Brain microvascular endothelial cell (primary cell): ENCODE measurements at regions not wholly inside any gene's neighbourhood (a gene's known extent, or its start where the extent isn't known, plus 50 kb on each side); places are given as distances from the start of the nearest gene placed in this dataset.

Experiments used
- DNase-seq: peaks from one replicate; pipeline ENCODE4 v3.0.0-alpha.2; 2020
- H3K27ac ChIP-seq: fragments of 250-450 bp; sonication (Bioruptor Pico); 2 replicates; pipeline ENCODE4 v1.5.1; 2020; ENCODE audit warnings: mild to moderate bottlenecking, moderate library complexity
- H3K27me3 ChIP-seq: fragments of 250-450 bp; sonication (Bioruptor Pico); replicated peaks from 2 replicates; pipeline ENCODE4 v1.5.1; 2020; ENCODE audit warnings: mild to moderate bottlenecking
- H3K36me3 ChIP-seq: fragments of 250-450 bp; sonication (Bioruptor Pico); replicated peaks from 2 replicates; pipeline ENCODE4 v1.5.1; 2020; ENCODE audit warnings: mild to moderate bottlenecking
- H3K4me3 ChIP-seq: 2 replicates; pipeline ENCODE4 v1.5.1; 2011; ENCODE audit warnings: low read depth, mild to moderate bottlenecking, control low read depth, low read length, moderate library complexity
- CTCF ChIP-seq: IDR thresholded peaks from 2 replicates; pipeline ENCODE4 v1.5.1; 2011; ENCODE audit warnings: low read depth, mild to moderate bottlenecking, moderate library complexity, low read length, control low read depth, inconsistent platforms; ENCODE audit errors: missing control alignments
- in situ Hi-C: cut with HindIII; loops from 2 replicates; pipeline ENCODE4 v1.10.0; 2017; ENCODE audit warnings: low sequenced_read_pairs, low pct_ligation_motif_present

- in situ Hi-C loops: no loop called here
- Histone ChIP-seq H3K36me3 (no peaks in the 10 kb centered on the region), H3K4me3 (no peak overlapping the region), H3K27ac (no peak overlapping the region), H3K27me3 (no peaks in the 10 kb centered on the region)
- DNase-seq: no peak
- no peak for TF ChIP-seq CTCF
Observed at GRCh38 chr7:125618516-125618915, 688.9 kb upstream of the POT1 start.

GRCh38 chr7:125611582-125611981, 682.0 kb upstream of the POT1 start:
- no peak for TF ChIP-seq CTCF
- no peak for DNase-seq
- in situ Hi-C loops: no loop called here
- Histone ChIP-seq H3K27ac (no peak overlapping the region), H3K4me3 (no peak overlapping the region), H3K27me3 (no peaks in the 10 kb centered on the region), H3K36me3 (no peaks in the 10 kb centered on the region)

- no peak for DNase-seq
- TF ChIP-seq CTCF: no peak
- H3K4me3 ChIP-seq: no peak overlapping the region
- H3K36me3 ChIP-seq: no peaks in the 10 kb centered on the region
- no peaks in the 10 kb centered on the region for H3K27me3 ChIP-seq
- H3K27ac ChIP-seq: no peak overlapping the region
- in situ Hi-C loops: no loop called here
Observed at GRCh38 chr7:125606671-125607070, 677.0 kb upstream of the POT1 start.

GRCh38 chr7:125605241-125605640, 675.6 kb upstream of the POT1 start:
- TF ChIP-seq CTCF: no peak
- no peaks in the 10 kb centered on the region for H3K36me3 ChIP-seq
- DNase-seq: peak; percentile 62
- H3K27ac ChIP-seq: no peak overlapping the region
- H3K27me3 ChIP-seq: no peaks in the 10 kb centered on the region
- H3K4me3 ChIP-seq: no peak overlapping the region
- in situ Hi-C loops: no loop called here

- no peak for TF ChIP-seq CTCF
- H3K27ac ChIP-seq: no peak overlapping the region
- H3K4me3 ChIP-seq: no peak overlapping the region
- no peak for DNase-seq
- no peaks in the 10 kb centered on the region for H3K36me3 ChIP-seq
- in situ Hi-C loops: no loop called here
- H3K27me3 ChIP-seq: no peaks in the 10 kb centered on the region
Observed at GRCh38 chr7:125602441-125602840, 672.8 kb upstream of the POT1 start.

GRCh38 chr7:125599387-125599786, 669.8 kb upstream of the POT1 start:
- H3K27me3 ChIP-seq: no peaks in the 10 kb centered on the region
- TF ChIP-seq CTCF: no peak
- H3K4me3 ChIP-seq: no peak overlapping the region
- in situ Hi-C loops: no loop called here
- H3K36me3 ChIP-seq: no peaks in the 10 kb centered on the region
- peak; percentile 47 for DNase-seq
- no peak overlapping the region for H3K27ac ChIP-seq
